ENCODE measurements at regions not wholly inside any gene's neighbourhood (a gene's known extent, or its start where the extent isn't known, plus 50 kb on each side); places are given as distances from the start of the nearest gene placed in this dataset.
"Not testable (repeated sequence)": the region's sequence is repeated elsewhere in the genome, so short reads cannot be mapped to it uniquely, and the experiment has no call there.

DNA sequence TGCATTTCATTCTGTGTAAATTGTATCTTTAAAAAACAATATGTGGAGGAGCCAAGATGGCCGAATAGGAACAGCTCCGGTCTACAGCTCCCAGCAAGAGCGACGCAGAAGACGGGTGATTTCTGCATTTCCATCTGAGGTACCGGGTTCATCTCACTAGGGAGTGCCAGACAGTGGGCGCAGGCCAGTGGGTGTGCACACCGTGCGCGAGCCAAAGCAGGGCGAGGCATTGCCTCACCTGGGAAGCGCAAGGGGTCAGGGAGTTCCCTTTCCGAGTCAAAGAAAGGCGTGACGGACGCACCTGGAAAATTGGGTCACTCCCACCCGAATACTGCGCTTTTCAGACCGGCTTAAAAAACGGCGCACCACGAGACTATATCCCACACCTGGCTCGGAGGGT is 75.0 kb upstream of the RGS1 start:
- TF ChIP-seq CTCF (IDR thresholded peaks at IDR 0.05; ENCODE audit: low read length); EZH2 (optimal IDR thresholded peaks at IDR 0.05; ENCODE audit: low read depth, low read length); EZH2phosphoT487 (IDR thresholded peaks at IDR 0.05; ENCODE audit: low read length): not testable (repeated sequence)

Measured in MM.1S (cell line).